ENCODE measurements at regions not wholly inside any gene's neighbourhood (a gene's known extent, or its start where the extent isn't known, plus 50 kb on each side); places are given as distances from the start of the nearest gene placed in this dataset.
"Not testable (repeated sequence)": the region's sequence is repeated elsewhere in the genome, so short reads cannot be mapped to it uniquely, and the experiment has no call there.

DNA sequence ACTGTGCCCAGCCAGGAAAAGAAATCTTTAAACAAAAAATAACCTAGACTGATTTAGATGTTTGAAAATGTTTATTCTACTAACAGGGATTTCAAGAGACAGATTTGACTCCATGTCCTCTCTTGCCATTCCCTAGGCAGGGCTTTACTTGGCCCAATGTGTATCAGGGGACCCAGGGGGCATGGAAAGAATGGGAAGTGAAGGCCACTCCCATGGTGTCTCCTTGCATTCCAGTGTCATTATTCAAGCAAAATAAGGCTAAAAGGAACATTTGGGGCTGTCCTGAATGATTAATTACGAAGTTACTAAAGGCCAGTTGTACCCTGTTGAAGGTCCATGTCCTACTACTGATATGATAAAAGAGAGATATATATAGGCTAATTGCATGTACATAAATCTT is 151.9 kb upstream of the ATF7IP start:
- ChIA-PET POLR2A (no interaction called here), CTCF (no interaction called here)
- Histone ChIP-seq H3K4me1 (no peaks in the 10 kb centered on the region), H3K4me2 (no peak overlapping the region), H3K9me3 (no peaks in the 10 kb centered on the region), H3K4me3 (no peak overlapping the region), H3K27ac (no peak overlapping the region)
- DNase-seq (ENCODE audit: low read depth in 1 of 2, low spot score in 1 of 2) (no peak), ATAC-seq (no peak), FAIRE-seq (no peak)
- TF ChIP-seq RCOR1 (IDR thresholded peaks at IDR 0.05; ENCODE audit: low read depth, low read length) (no peak), POLR2A (IDR thresholded peaks at IDR 0.05; ENCODE audit: low read length) (no peak), EHF (CRISPR knock-in tag; IDR thresholded peaks at IDR 0.05) (no peak)
- 11% methylated on average over 1 of the region's 1 CpG for WGBS (ENCODE audit: missing lambda C conversion rate)

DNA sequence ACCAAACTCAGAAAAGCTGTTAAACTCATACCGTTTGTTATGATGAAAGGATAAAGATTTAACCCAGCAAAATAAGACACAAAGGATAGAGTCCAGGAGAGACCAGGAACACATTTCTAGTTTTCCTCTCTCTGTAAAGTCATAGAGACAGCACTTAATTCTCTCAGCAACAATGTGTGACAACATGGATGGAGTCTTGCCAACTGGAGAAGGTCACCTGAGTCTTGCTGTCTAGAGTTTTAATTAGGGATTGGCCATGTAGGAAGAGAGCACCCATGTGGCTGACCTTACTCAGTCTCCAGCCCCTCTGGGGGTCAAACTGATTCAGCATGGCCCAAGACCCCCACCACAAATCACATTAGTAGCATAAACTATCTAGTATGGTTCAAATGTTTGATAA is 151.0 kb upstream of the ATF7IP start:
- ChIA-PET POLR2A (no interaction called here), CTCF (no interaction called here)
- DNase-seq (ENCODE audit: low read depth in 1 of 2, low spot score in 1 of 2) (no peak), ATAC-seq (no peak), FAIRE-seq (no peak)
- no peak overlapping the region for H3K4me3 ChIP-seq
- 70% methylated on average over 1 of the region's 1 CpG for WGBS (ENCODE audit: missing lambda C conversion rate)
- no peaks in the 10 kb centered on the region for H3K4me1 ChIP-seq
- H3K9me3 ChIP-seq, result no peaks in the 10 kb centered on the region
- H3K4me2 ChIP-seq, result no peak overlapping the region
- TF ChIP-seq CBX8 (IDR thresholded peaks at IDR 0.05) (no peak), BHLHE40 (IDR thresholded peaks at IDR 0.05; ENCODE audit: low read depth, low read length) (no peak), RAD21 (conservative IDR thresholded peaks at IDR 0.05 in 1 of 2, IDR thresholded peaks at IDR 0.05 in 1 of 2) (no peak), E2F6 (IDR thresholded peaks at IDR 0.05; ENCODE audit: borderline replicate concordance, low read depth) (no peak), FOSB (CRISPR knock-in tag; IDR thresholded peaks at IDR 0.05) (no peak), EP300 (IDR thresholded peaks at IDR 0.05) (no peak), CBX2 (IDR thresholded peaks at IDR 0.05; ENCODE audit: borderline replicate concordance, low read depth) (no peak), PHF8 (IDR thresholded peaks at IDR 0.05; ENCODE audit: borderline replicate concordance, low read depth) (no peak), ZSCAN20 (CRISPR knock-in tag; IDR thresholded peaks at IDR 0.05) (no peak), HOXB13 (CRISPR knock-in tag; IDR thresholded peaks at IDR 0.05; ENCODE audit: low read depth) (no peak), CHD2 (IDR thresholded peaks at IDR 0.05; ENCODE audit: low read length, partially characterized antibody) (no peak), SMC3 (IDR thresholded peaks at IDR 0.05) (no peak)
- TF ChIP-seq, protein P1, sequence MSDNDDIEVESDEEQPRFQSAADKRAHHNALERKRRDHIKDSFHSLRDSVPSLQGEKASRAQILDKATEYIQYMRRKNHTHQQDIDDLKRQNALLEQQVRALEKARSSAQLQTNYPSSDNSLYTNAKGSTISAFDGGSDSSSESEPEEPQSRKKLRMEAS (IDR thresholded peaks at IDR 0.05), result no peak
- TF ChIP-seq, protein P2, sequence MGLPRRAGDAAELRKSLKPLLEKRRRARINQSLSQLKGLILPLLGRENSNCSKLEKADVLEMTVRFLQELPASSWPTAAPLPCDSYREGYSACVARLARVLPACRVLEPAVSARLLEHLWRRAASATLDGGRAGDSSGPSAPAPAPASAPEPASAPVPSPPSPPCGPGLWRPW (IDR thresholded peaks at IDR 0.05), result no peak
- TF ChIP-seq, protein P3, sequence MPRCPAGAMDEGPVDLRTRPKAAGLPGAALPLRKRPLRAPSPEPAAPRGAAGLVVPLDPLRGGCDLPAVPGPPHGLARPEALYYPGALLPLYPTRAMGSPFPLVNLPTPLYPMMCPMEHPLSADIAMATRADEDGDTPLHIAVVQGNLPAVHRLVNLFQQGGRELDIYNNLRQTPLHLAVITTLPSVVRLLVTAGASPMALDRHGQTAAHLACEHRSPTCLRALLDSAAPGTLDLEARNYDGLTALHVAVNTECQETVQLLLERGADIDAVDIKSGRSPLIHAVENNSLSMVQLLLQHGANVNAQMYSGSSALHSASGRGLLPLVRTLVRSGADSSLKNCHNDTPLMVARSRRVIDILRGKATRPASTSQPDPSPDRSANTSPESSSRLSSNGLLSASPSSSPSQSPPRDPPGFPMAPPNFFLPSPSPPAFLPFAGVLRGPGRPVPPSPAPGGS (IDR thresholded peaks at IDR 0.05), result no peak
- TF ChIP-seq, protein P4, sequence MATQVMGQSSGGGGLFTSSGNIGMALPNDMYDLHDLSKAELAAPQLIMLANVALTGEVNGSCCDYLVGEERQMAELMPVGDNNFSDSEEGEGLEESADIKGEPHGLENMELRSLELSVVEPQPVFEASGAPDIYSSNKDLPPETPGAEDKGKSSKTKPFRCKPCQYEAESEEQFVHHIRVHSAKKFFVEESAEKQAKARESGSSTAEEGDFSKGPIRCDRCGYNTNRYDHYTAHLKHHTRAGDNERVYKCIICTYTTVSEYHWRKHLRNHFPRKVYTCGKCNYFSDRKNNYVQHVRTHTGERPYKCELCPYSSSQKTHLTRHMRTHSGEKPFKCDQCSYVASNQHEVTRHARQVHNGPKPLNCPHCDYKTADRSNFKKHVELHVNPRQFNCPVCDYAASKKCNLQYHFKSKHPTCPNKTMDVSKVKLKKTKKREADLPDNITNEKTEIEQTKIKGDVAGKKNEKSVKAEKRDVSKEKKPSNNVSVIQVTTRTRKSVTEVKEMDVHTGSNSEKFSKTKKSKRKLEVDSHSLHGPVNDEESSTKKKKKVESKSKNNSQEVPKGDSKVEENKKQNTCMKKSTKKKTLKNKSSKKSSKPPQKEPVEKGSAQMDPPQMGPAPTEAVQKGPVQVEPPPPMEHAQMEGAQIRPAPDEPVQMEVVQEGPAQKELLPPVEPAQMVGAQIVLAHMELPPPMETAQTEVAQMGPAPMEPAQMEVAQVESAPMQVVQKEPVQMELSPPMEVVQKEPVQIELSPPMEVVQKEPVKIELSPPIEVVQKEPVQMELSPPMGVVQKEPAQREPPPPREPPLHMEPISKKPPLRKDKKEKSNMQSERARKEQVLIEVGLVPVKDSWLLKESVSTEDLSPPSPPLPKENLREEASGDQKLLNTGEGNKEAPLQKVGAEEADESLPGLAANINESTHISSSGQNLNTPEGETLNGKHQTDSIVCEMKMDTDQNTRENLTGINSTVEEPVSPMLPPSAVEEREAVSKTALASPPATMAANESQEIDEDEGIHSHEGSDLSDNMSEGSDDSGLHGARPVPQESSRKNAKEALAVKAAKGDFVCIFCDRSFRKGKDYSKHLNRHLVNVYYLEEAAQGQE (IDR thresholded peaks at IDR 0.05), result no peak
- H3K27ac ChIP-seq, result no peak overlapping the region

- DNase-seq (ENCODE audit: low read depth in 1 of 2, low spot score in 1 of 2); H3K9me3 ChIP-seq; ATAC-seq; H3K4me3 ChIP-seq; POLR2A ChIA-PET; H3K4me1 ChIP-seq; FAIRE-seq: not testable (repeated sequence)
- CTCF ChIA-PET, result interaction anchor here (0.6 to 1.1 kb wide), 2 partner anchors 22 to 30 kb away, joined by 3 read pairs; no protein-coding TSS in a partner anchor
- Histone ChIP-seq H3K27ac (0 out of 6 replicates have a peak overlapping the region, but pooled peaks of 1 of the 2 experiments have one; percentile 43), H3K4me2 (peak overlapping the region; percentile 45)
- WGBS (ENCODE audit: missing lambda C conversion rate), result 88% methylated on average over 7 of the region's 7 CpGs
Observed at GRCh38 chr12:14215949-14216348, 149.5 kb upstream of the ATF7IP start.
